GM10248 (cell line): ENCODE measurements at regions not wholly inside any gene's neighbourhood (a gene's known extent, or its start where the extent isn't known, plus 50 kb on each side); places are given as distances from the start of the nearest gene placed in this dataset.

ENCODE experiments used
- CTCF ChIA-PET: fragments of 300-600 bp; sonication (Branson Sonifier 250); formaldehyde crosslinking; extraction: SDS; loops from one replicate; lab custom pipeline; 2021; ENCODE audit warnings: antibody characterized with exemption; lab: Yijun Ruan, JAX
- POLR2A ChIA-PET: fragments of 350-650 bp; sonication (Branson Sonifier 250); formaldehyde crosslinking; extraction: SDS; loops from one replicate; lab custom pipeline; 2020; ENCODE audit warnings: antibody characterized with exemption; lab: Yijun Ruan, JAX
- DNase-seq: peaks from one replicate; pipeline ENCODE4 v3.0.0; 2012; ENCODE audit errors: extremely low spot score
- CTCF ChIP-seq: IDR thresholded peaks from 2 replicates; pipeline ENCODE4 v1.5.1; 2012; ENCODE audit warnings: mild to moderate bottlenecking, low read depth; ENCODE audit errors: extremely low read depth, missing control alignments, control extremely low read depth

GRCh38 chr5:179415291-179416060, 70.2 kb upstream of the ADAMTS2 start:
- DNase-seq = no peak
- ChIA-PET POLR2A (no interaction called here), CTCF (interaction anchor here (1.4 kb wide), 1 partner anchor 10 kb away, joined by 6 read pairs; no protein-coding TSS in a partner anchor)
- no peak for TF ChIP-seq CTCF

- ChIA-PET POLR2A (no interaction called here), CTCF (interaction anchor here (0.6 to 1.4 kb wide), 2 partner anchors 9 to 10 kb away, joined by 4 to 6 read pairs; no protein-coding TSS in a partner anchor)
- no peak for TF ChIP-seq CTCF
- DNase-seq = no peak
Measured at GRCh38 chr5:179414459-179415261, 69.4 kb upstream of the ADAMTS2 start.

- ChIA-PET CTCF (interaction anchor here (0.6 to 1.4 kb wide), 2 partner anchors 8 to 11 kb away, joined by 4 to 6 read pairs; no protein-coding TSS in a partner anchor), POLR2A (no interaction called here)
Measured at GRCh38 chr5:179413711-179414458, 68.6 kb upstream of the ADAMTS2 start.

GRCh38 chr5:179413086-179413690, 67.9 kb upstream of the ADAMTS2 start:
- DNase-seq = no peak
- TF ChIP-seq CTCF = no peak
- POLR2A ChIA-PET = no interaction called here
- CTCF ChIA-PET = no interaction called here

More at GRCh38 chr5:179413711-179414458, 68.6 kb upstream of the ADAMTS2 start:
- TF ChIP-seq CTCF = no peak
- DNase-seq = no peak

GRCh38 chr5:179411161-179411841, 66.0 kb upstream of the ADAMTS2 start:
- POLR2A ChIA-PET = no interaction called here
- DNase-seq = no peak
- CTCF ChIA-PET = no interaction called here
- TF ChIP-seq CTCF = no peak
